Stimulated activated CD8-positive, alpha-beta memory T cell treated with anti-CD3 and anti-CD28 coated beads, Interleukin-4, amount 100 ng/mL, for 24 hours (primary cell): ENCODE measurements at regions not wholly inside any gene's neighbourhood (a gene's known extent, or its start where the extent isn't known, plus 50 kb on each side); places are given as distances from the start of the nearest gene placed in this dataset.
"Not testable (repeated sequence)": the region's sequence is repeated elsewhere in the genome, so short reads cannot be mapped to it uniquely, and the experiment has no call there.

Experiments used
- DNase-seq: peaks from one replicate; pipeline ENCODE4 v3.0.0-alpha.2; 2020; ENCODE audit warnings: low read depth

- DNase-seq = not testable (repeated sequence)
Measured at GRCh38 chr1:228611707-228612106, 123.6 kb upstream of the RHOU start.

GRCh38 chr1:228622002-228622716, 113.1 kb upstream of the RHOU start:
- DNase-seq = not testable (repeated sequence)

- not testable (repeated sequence) for DNase-seq
Measured at GRCh38 chr1:228626481-228626880, 108.8 kb upstream of the RHOU start.

- DNase-seq = not testable (repeated sequence)
Measured at GRCh38 chr1:228632858-228633257, 102.4 kb upstream of the RHOU start.

GRCh38 chr1:228635304-228635703, 100.0 kb upstream of the RHOU start:
- not testable (repeated sequence) for DNase-seq

GRCh38 chr1:228637529-228637928, 97.8 kb upstream of the RHOU start:
- DNase-seq = not testable (repeated sequence)

GRCh38 chr1:228646717-228647522, 88.4 kb upstream of the RHOU start:
- DNase-seq = no peak

GRCh38 chr1:228647523-228648444, 87.5 kb upstream of the RHOU start:
- DNase-seq = no peak

GRCh38 chr1:228648647-228649383, 86.5 kb upstream of the RHOU start:
- no peak for DNase-seq

GRCh38 chr1:228650141-228650540, 85.1 kb upstream of the RHOU start:
- DNase-seq = no peak

GRCh38 chr1:228650946-228651345, 84.3 kb upstream of the RHOU start:
- DNase-seq = no peak

- no peak for DNase-seq
Measured at GRCh38 chr1:228652116-228652515, 83.2 kb upstream of the RHOU start.

- not testable (repeated sequence) for DNase-seq
Measured at GRCh38 chr1:228653057-228653456, 82.2 kb upstream of the RHOU start.

- no peak for DNase-seq
Measured at GRCh38 chr1:228653748-228654147, 81.5 kb upstream of the RHOU start.

- DNase-seq = no peak
Measured at GRCh38 chr1:228655796-228656394, 79.4 kb upstream of the RHOU start.

- not testable (repeated sequence) for DNase-seq
Measured at GRCh38 chr1:228662007-228662689, 73.1 kb upstream of the RHOU start.

- peak; percentile 62 for DNase-seq
Measured at GRCh38 chr1:228664399-228664914, 70.8 kb upstream of the RHOU start.

- DNase-seq = no peak
Measured at GRCh38 chr1:228666686-228667623, 68.3 kb upstream of the RHOU start.
